ENCODE measurements at regions not wholly inside any gene's neighbourhood (a gene's known extent, or its start where the extent isn't known, plus 50 kb on each side); places are given as distances from the start of the nearest gene placed in this dataset.

GRCh38 chr4:52249581-52249980 is 198.5 kb downstream of the SPATA18 start:
- TF ChIP-seq POLR2A (IDR thresholded peaks at IDR 0.05; ENCODE audit: borderline replicate concordance, extremely low read depth, insufficient read depth, insufficient read length) (no peak), CTCF (IDR thresholded peaks at IDR 0.05 in 2 of 3, conservative IDR thresholded peaks at IDR 0.05 in 1 of 3; ENCODE audit: borderline replicate concordance in 1 of 3, insufficient read depth in 1 of 3, low read depth in 2 of 3, low read length in 2 of 3) (no peak), POLR2AphosphoS5 (IDR thresholded peaks at IDR 0.05; ENCODE audit: low read depth, low read length) (no peak), REST (IDR thresholded peaks at IDR 0.05; ENCODE audit: low read depth) (no peak), EZH2 (IDR thresholded peaks at IDR 0.05) (no peak), RAD21 (IDR thresholded peaks at IDR 0.05; ENCODE audit: low read depth) (no peak), MAX (IDR thresholded peaks at IDR 0.05) (no peak), CBX3 (IDR thresholded peaks at IDR 0.05; ENCODE audit: low read depth) (no peak)
